Activated gamma-delta T cell (primary cell): ENCODE measurements at regions not wholly inside any gene's neighbourhood (a gene's known extent, or its start where the extent isn't known, plus 50 kb on each side); places are given as distances from the start of the nearest gene placed in this dataset.
"Not testable (repeated sequence)": the region's sequence is repeated elsewhere in the genome, so short reads cannot be mapped to it uniquely, and the experiment has no call there.

Experiments used
- DNase-seq: peaks from one replicate; lab custom pipeline; 2025; lab: John Stamatoyannopoulos, UW

GRCh38 chr20:30295967-30296366 is 961.5 kb upstream of the DEFB115 start:
- not testable (repeated sequence) for DNase-seq

GRCh38 chr20:30297878-30298595 is 959.4 kb upstream of the DEFB115 start:
- not testable (repeated sequence) for DNase-seq

GRCh38 chr20:30300220-30300642 is 957.2 kb upstream of the DEFB115 start:
- DNase-seq: not testable (repeated sequence)

- DNase-seq: not testable (repeated sequence)
Observed at GRCh38 chr20:30302786-30303185, 954.7 kb upstream of the DEFB115 start.

GRCh38 chr20:30309938-30310337 is 947.5 kb upstream of the DEFB115 start:
- not testable (repeated sequence) for DNase-seq

GRCh38 chr20:30310385-30310784 is 947.1 kb upstream of the DEFB115 start:
- not testable (repeated sequence) for DNase-seq

GRCh38 chr20:30312220-30312619 is 945.2 kb upstream of the DEFB115 start:
- DNase-seq: not testable (repeated sequence)

GRCh38 chr20:30313660-30314059 is 943.8 kb upstream of the DEFB115 start:
- DNase-seq: not testable (repeated sequence)

GRCh38 chr20:30316063-30316462 is 941.4 kb upstream of the DEFB115 start:
- not testable (repeated sequence) for DNase-seq

GRCh38 chr20:30316532-30317299 is 940.7 kb upstream of the DEFB115 start:
- DNase-seq: not testable (repeated sequence)

GRCh38 chr20:30333744-30334143 is 923.7 kb upstream of the DEFB115 start:
- DNase-seq: not testable (repeated sequence)

GRCh38 chr20:30337556-30337955 is 919.9 kb upstream of the DEFB115 start:
- not testable (repeated sequence) for DNase-seq

GRCh38 chr20:30348932-30349331 is 908.5 kb upstream of the DEFB115 start:
- not testable (repeated sequence) for DNase-seq

- DNase-seq: not testable (repeated sequence)
Observed at GRCh38 chr20:30356854-30357467, 900.5 kb upstream of the DEFB115 start.

GRCh38 chr20:30361756-30362155 is 895.7 kb upstream of the DEFB115 start:
- not testable (repeated sequence) for DNase-seq

GRCh38 chr20:30376430-30376766 is 881.1 kb upstream of the DEFB115 start:
- DNase-seq: not testable (repeated sequence)

GRCh38 chr20:30376767-30377658 is 880.5 kb upstream of the DEFB115 start:
- DNase-seq: peak; percentile 70

GRCh38 chr20:30378317-30378716 is 879.1 kb upstream of the DEFB115 start:
- DNase-seq: not testable (repeated sequence)

- DNase-seq: not testable (repeated sequence)
Observed at GRCh38 chr20:30378721-30379120, 878.7 kb upstream of the DEFB115 start.

GRCh38 chr20:30384841-30385240 is 872.6 kb upstream of the DEFB115 start:
- DNase-seq: not testable (repeated sequence)

GRCh38 chr20:30386099-30386498 is 871.4 kb upstream of the DEFB115 start:
- DNase-seq: not testable (repeated sequence)
